ENCODE measurements at regions not wholly inside any gene's neighbourhood (a gene's known extent, or its start where the extent isn't known, plus 50 kb on each side); places are given as distances from the start of the nearest gene placed in this dataset.

GRCh38 chr2:217538719-217539118, 464.1 kb downstream of the TNS1 start:
- in situ Hi-C loops (cut with MboI; ENCODE audit: low sequenced_read_pairs) = no loop called here

DNA sequence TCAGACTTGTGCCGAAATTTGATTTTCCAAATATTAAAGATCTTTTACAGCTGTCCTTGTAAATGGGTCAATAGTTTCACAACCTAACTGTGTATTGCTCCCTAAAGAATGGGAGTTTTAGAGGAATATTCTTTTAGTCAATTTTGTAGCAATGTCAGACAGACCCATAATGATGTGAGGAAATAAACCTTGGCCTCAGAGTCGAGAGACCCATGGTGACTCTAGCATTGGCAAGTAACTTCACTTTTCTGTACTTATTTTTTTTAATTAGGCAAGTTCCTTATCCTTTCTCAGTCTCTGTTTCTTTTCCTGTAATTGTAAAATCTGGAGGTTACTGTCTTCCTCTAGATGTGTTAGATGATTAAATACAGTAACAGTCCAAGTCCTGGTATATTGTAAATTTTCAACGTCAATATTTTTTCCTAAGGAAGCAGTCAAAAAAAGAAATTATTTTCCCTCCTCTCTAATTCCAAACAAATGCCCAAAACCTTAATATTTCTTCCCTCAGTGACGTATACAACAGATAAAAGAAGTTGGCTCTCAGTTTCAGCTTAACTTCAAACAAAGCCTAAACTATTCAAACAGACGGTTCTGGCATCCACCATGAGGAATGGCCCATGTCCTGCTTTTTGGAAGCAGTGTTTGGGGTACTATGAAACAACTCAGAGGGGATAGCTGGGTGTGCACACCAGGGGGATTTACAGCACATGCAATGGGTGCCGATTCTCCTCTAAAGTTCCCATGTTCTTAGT, 466.7 kb downstream of the TNS1 start:
- in situ Hi-C loops (cut with MboI; ENCODE audit: low sequenced_read_pairs) = no loop called here

GRCh38 chr2:217530392-217531090, 472.3 kb downstream of the TNS1 start:
- in situ Hi-C loops (cut with MboI; ENCODE audit: low sequenced_read_pairs) = no loop called here

DNA sequence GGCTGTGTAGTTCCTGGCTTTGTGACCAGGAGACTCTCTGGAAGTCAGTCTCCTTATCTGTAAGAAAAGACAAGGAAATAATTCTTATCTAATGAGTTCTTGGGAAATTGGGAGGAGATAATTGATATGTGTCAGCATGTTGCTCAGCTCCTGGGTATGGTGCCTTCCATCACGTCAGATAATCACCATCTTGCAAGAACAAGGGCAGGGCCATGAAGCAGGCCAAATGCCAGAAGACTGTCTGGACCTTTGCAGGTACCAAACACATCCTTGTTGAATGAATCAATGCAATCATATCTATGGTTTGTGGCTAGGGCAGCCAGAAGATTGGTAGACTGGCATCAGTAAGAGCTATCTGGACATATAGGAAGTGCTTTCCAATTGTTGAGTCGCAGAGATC, 473.5 kb downstream of the TNS1 start:
- in situ Hi-C loops (cut with MboI; ENCODE audit: low sequenced_read_pairs) = no loop called here

GRCh38 chr2:217527590-217528202, 475.1 kb downstream of the TNS1 start:
- in situ Hi-C loops (cut with MboI; ENCODE audit: low sequenced_read_pairs) = no loop called here

GRCh38 chr2:217525076-217525475, 477.7 kb downstream of the TNS1 start:
- in situ Hi-C loops (cut with MboI; ENCODE audit: low sequenced_read_pairs) = no loop called here

DNA sequence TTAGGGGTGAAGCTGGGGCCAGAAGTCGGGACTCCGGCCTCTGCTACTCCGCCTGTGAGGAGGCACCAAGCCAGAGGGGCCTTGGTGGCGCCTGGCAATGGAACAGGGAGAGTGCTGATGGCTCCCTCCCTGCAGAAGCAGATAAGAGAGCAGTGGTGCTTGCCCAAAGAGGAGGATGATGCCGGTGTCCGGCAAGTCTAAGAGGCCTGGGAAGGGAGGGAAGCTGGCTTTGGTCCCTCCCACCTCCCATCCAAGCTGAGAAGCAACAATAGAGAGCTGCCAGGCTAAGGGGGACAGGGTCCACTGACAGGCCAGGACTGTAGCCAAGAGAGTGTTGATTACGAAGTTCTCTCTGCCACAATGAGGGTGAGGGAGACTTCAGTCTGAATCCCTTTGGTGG, 479.5 kb downstream of the TNS1 start:
- in situ Hi-C loops (cut with MboI; ENCODE audit: low sequenced_read_pairs) = no loop called here

DNA sequence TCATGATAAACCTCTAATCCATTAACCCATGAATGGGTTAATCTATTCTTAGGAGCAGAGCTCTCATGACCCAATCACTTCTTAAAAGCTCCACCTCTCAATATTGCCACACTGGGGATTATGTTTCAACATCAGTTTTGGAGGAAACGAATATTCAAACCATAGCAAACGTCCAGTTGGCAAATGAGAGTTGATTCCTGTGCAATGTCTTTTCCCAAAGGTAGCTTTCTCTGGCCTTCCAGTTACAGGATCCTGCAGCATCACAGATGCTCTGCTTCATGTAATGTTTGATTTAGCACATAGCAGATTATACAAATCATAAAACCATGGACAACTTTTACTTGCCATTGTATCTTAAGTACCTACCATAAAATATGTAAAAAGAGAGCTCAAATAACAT, 481.0 kb downstream of the TNS1 start:
- in situ Hi-C loops (cut with MboI; ENCODE audit: low sequenced_read_pairs) = no loop called here

DNA sequence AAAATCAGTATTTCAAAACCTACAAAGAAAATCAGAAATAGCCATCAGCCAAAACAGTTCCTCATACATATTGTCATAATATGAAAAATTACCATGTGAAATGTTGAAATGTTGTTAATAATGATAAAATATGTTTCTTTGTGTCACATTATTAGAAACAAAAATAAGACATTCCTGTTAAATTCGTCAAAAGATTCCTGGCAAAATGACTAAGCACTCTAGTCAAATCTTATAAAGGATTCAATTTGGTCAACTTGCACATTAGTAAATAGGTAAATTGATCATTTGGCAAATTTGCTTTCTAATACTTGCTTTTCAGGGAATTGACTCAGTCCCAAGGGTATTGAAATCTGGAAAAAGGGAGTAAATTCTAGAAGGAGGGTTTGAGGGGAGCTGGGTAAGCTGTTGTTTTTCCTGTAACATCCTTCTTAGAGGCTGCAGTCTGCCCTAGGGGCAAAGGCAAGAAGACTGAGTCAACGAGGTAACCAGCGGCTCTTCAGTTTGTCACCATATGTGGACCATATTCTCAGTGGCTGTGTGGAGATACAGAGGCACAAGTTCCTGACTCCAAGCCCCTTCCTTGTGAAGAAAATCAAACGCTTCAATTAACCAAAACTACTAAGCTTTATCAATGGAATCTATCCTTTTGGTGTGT, 482.3 kb downstream of the TNS1 start:
- in situ Hi-C loops (cut with MboI; ENCODE audit: low sequenced_read_pairs) = no loop called here

GRCh38 chr2:217517402-217517801, 485.4 kb downstream of the TNS1 start:
- in situ Hi-C loops (cut with MboI; ENCODE audit: low sequenced_read_pairs) = loop anchor here (10.0 kb wide), 1 partner anchor 833 kb away; no protein-coding TSS in a partner anchor

GRCh38 chr2:217515615-217516309, 487.0 kb downstream of the TNS1 start:
- in situ Hi-C loops (cut with MboI; ENCODE audit: low sequenced_read_pairs) = loop anchor here (10.0 kb wide), 1 partner anchor 831 kb away; no protein-coding TSS in a partner anchor

- in situ Hi-C loops (cut with MboI; ENCODE audit: low sequenced_read_pairs) = loop anchor here (10.0 kb wide), 1 partner anchor 828 kb away; no protein-coding TSS in a partner anchor
Observed at GRCh38 chr2:217513258-217513657, 489.5 kb downstream of the TNS1 start.

DNA sequence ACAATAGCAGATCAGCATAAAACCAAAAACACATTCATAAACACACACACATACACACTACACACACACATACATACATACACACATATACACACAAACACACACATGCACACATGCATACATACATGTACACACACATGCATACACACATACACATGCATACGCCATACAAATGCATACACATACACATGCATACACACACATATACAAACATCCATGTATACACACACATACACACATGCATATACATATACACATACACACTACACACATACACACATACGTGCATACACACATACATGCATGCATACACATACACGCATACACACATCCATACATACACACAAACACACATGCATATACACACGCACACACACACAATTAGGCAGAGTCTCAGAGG, 490.1 kb downstream of the TNS1 start:
- in situ Hi-C loops (cut with MboI; ENCODE audit: low sequenced_read_pairs) = loop anchor here (10.0 kb wide), 1 partner anchor 828 kb away; no protein-coding TSS in a partner anchor

DNA sequence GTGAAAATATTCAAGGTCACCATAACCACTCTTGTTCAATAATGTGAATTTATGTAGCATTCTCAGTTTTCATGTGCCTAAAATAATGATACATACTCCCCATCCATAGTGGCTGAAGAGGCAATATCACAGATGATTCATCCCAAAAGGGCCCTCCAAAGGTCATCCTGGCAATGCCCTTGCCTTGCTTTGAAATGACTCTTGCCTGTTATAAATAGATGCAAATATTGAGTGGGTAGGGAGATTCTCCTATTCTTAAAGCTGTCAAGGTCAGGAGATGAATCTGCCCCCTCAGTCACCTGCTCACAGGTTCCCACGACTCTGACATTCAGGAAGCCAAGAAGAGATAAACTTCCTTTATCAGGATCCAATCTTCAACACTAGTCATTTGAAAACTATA, 490.5 kb downstream of the TNS1 start:
- in situ Hi-C loops (cut with MboI; ENCODE audit: low sequenced_read_pairs) = loop anchor here (10.0 kb wide), 1 partner anchor 827 kb away; no protein-coding TSS in a partner anchor

- in situ Hi-C loops (cut with MboI; ENCODE audit: low sequenced_read_pairs) = loop anchor here (10.0 kb wide), 1 partner anchor 827 kb away; no protein-coding TSS in a partner anchor
Observed at GRCh38 chr2:217511850-217512249, 490.9 kb downstream of the TNS1 start.

DNA sequence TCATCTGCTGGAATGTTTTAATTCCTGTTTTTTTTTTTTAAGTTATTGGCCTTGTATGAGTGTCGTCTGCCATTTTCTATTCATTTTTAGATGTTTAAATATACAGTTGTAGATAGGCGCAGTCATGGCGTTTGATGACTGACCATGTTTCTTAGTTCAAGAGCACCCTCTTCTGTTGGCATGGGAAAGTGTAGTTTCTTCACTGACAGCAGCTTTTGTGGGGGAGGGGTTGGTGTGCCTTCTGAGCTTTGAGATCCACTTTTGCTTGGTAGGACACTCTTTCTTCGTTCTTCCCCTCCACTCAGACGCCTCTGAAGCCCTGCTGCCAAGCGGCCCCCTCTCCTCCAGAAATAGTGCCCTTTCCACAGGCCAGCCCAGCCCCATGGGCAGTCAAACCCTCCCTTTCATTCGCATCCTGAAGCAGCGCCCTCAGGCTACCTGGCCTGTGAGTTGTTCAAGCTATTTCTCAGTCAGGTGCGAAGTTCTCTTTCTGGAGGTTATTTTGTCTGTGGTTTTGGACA, 492.0 kb downstream of the TNS1 start:
- in situ Hi-C loops (cut with MboI; ENCODE audit: low sequenced_read_pairs) = loop anchor here (10.0 kb wide), 1 partner anchor 826 kb away; no protein-coding TSS in a partner anchor

DNA sequence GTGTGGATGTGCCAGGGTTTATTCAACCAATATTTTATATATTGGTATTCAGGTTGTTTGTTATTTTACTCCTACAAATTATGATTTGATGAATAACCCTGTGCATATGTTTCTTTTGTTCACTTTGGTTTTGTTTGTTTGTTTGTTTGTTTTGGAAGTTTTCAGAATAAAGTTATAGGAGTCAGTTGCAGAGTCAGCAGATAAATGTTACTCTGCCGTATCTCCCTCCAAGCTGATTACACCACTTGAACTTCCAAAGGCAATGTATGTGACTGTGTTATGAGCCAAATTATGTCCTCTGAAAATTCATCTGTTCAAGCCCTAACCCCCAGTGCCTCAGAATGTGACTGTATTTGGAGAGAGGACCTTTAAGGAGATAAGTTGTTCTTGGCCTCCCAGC, 497.5 kb downstream of the TNS1 start:
- in situ Hi-C loops (cut with MboI; ENCODE audit: low sequenced_read_pairs) = no loop called here

- in situ Hi-C loops (cut with MboI; ENCODE audit: low sequenced_read_pairs) = no loop called here
Observed at GRCh38 chr2:217501887-217502286, 500.9 kb downstream of the TNS1 start.

- in situ Hi-C loops (cut with MboI; ENCODE audit: low sequenced_read_pairs) = no loop called here
Observed at GRCh38 chr2:217497843-217498377, 504.9 kb downstream of the TNS1 start.

GRCh38 chr2:217494557-217494956, 508.2 kb downstream of the TNS1 start:
- in situ Hi-C loops (cut with MboI; ENCODE audit: low sequenced_read_pairs) = no loop called here
